DOHH2 (cell line): ENCODE measurements at regions not wholly inside any gene's neighbourhood (a gene's known extent, or its start where the extent isn't known, plus 50 kb on each side); places are given as distances from the start of the nearest gene placed in this dataset.

Experiments
- H3F3A ChIP-seq: fragments of 200-600 bp; sonication (generic), shearing (Covaris generic); 2 replicates; pipeline ENCODE4 v1.6.0; 2016; ENCODE audit warnings: antibody characterized with exemption, mild to moderate bottlenecking; ENCODE audit not compliant: control insufficient read depth, insufficient read depth
- H3K27ac ChIP-seq: fragments of 200-600 bp; sonication (generic); 2 replicates; pipeline ENCODE4 v1.5.1; 2014; ENCODE audit warnings: low read depth, mild to moderate bottlenecking, low read length, moderate library complexity
- H3K27me3 ChIP-seq: fragments of 200-600 bp; sonication (generic); 2 replicates; pipeline ENCODE4 v1.6.1; 2014; ENCODE audit warnings: mild to moderate bottlenecking, low read length, mixed read lengths; ENCODE audit not compliant: control insufficient read depth
- H3K36me3 ChIP-seq: fragments of 200-600 bp; sonication (generic); 2 replicates; pipeline ENCODE4 v1.6.1; 2014; ENCODE audit warnings: mild to moderate bottlenecking, low read length, moderate library complexity, mixed read lengths; ENCODE audit not compliant: control insufficient read depth
- H3K4me1 ChIP-seq: fragments of 200-600 bp; sonication (generic); 2 replicates; pipeline ENCODE4 v1.6.1; 2014; ENCODE audit warnings: mild to moderate bottlenecking, low read length, mixed read lengths; ENCODE audit not compliant: control insufficient read depth
- H3K4me2 ChIP-seq: fragments of 200-600 bp; sonication (generic); 2 replicates; pipeline ENCODE4 v1.6.0; 2014; ENCODE audit warnings: mild to moderate bottlenecking, low read length, moderate library complexity
- H3K4me3 ChIP-seq: fragments of 200-600 bp; sonication (generic); 2 replicates; pipeline ENCODE4 v1.5.1; 2014; ENCODE audit warnings: mild to moderate bottlenecking, low read length, mixed read lengths
- H3K79me2 ChIP-seq: fragments of 200-600 bp; sonication (generic); 2 replicates; pipeline ENCODE4 v1.6.1; 2014; ENCODE audit warnings: mild to moderate bottlenecking, low read length, mixed read lengths; ENCODE audit not compliant: control insufficient read depth
- H3K9me2 ChIP-seq: fragments of 200-600 bp; sonication (generic); replicated peaks from 2 replicates; pipeline ENCODE4 v1.6.1; 2014; ENCODE audit warnings: mild to moderate bottlenecking, low read length, mixed read lengths; ENCODE audit not compliant: control insufficient read depth
- H3K9me3 ChIP-seq: fragments of 200-600 bp; sonication (generic); 2 replicates; pipeline ENCODE4 v1.6.1; 2014; ENCODE audit warnings: antibody characterized with exemption, low read length, mixed read lengths; ENCODE audit not compliant: control insufficient read depth, insufficient read depth
- H4K20me1 ChIP-seq: fragments of 200-600 bp; sonication (generic); 2 replicates; pipeline ENCODE4 v1.6.0; 2014; ENCODE audit warnings: low read depth, mild to moderate bottlenecking, antibody characterized with exemption, low read length, moderate library complexity; ENCODE audit not compliant: control insufficient read depth, insufficient read depth
- CTCF ChIP-seq: fragments of 200-600 bp; sonication (generic); IDR thresholded peaks from one replicate; pipeline ENCODE4 v1.5.1; 2014; ENCODE audit warnings: antibody characterized with exemption, mild to moderate bottlenecking, low read depth, low read length; ENCODE audit not compliant: poor library complexity, severe bottlenecking
- EZH2phosphoT487 ChIP-seq: fragments of 200-600 bp; sonication (generic); IDR thresholded peaks from 2 replicates; pipeline ENCODE4 v1.6.1; 2017; ENCODE audit warnings: borderline replicate concordance, mild to moderate bottlenecking, antibody characterized with exemption, low read length, moderate library complexity, mixed read lengths

- Histone ChIP-seq H3K27ac (no peak overlapping the region), H3K9me3 (no peaks in the 10 kb centered on the region), H3F3A (no peaks in the 10 kb centered on the region), H3K4me1 (no peaks in the 10 kb centered on the region), H3K4me3 (no peak overlapping the region), H3K36me3 (no peaks in the 10 kb centered on the region), H3K79me2 (no peaks in the 10 kb centered on the region), H4K20me1 (no peaks in the 10 kb centered on the region), H3K9me2 (no peaks in the 10 kb centered on the region), H3K4me2 (no peak overlapping the region), H3K27me3 (no peaks in the 10 kb centered on the region)
- TF ChIP-seq EZH2phosphoT487 (no peak), CTCF (no peak)
These were observed 975.8 kb downstream of the C4orf33 start for GRCh38 chr4:130071746-130072145.

DNA sequence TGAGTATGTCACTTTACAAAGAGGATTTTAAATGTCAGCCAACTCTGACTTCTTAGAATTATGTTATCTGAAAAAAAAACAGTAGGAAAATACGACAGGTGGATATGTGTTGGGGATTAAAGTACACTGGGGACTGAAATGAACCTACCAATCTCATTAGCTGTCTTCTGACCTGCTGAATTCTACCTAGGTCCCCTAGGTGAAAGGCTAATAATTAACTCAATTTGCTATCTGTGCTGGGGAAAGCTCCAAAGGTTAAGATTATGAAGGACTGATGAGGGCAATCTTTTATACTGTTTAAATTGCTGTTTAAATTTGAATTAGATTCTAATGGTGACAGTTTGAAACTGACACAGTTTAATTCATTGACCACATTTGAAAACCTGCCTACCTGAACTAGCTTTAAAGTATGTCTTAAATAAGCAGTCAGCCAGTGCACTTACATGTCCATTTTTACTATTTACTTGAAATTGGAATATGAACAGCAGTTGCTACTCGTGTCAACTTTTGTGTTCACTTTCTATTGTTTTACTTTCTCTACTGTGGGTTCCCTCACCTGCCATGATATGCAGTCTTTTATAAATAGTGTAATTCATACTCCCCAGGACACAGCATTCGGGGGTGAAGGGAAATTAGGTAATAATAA, 977.3 kb downstream of the C4orf33 start:
- no peaks in the 10 kb centered on the region; the same call in 1 of the 2 replicates for H3K9me2 ChIP-seq
- H4K20me1 ChIP-seq: no peaks in the 10 kb centered on the region
- TF ChIP-seq EZH2phosphoT487 (no peak), CTCF (no peak)
- H3K27me3 ChIP-seq: no peaks in the 10 kb centered on the region
- H3K79me2 ChIP-seq: no peaks in the 10 kb centered on the region
- H3F3A ChIP-seq: no peaks in the 10 kb centered on the region
- H3K27ac ChIP-seq: no peak overlapping the region
- H3K9me3 ChIP-seq: no peaks in the 10 kb centered on the region
- no peaks in the 10 kb centered on the region for H3K36me3 ChIP-seq
- H3K4me3 ChIP-seq: no peak overlapping the region
- no peak overlapping the region for H3K4me2 ChIP-seq
- H3K4me1 ChIP-seq: no peaks in the 10 kb centered on the region

GRCh38 chr4:130074096-130074495, 978.1 kb downstream of the C4orf33 start:
- Histone ChIP-seq H3K27ac (no peak overlapping the region), H3K4me3 (no peak overlapping the region), H3K79me2 (no peaks in the 10 kb centered on the region), H3K9me3 (no peaks in the 10 kb centered on the region), H4K20me1 (no peaks in the 10 kb centered on the region), H3K4me1 (no peaks in the 10 kb centered on the region), H3K4me2 (no peak overlapping the region), H3K9me2 (no peaks in the 10 kb centered on the region; the same call in 1 of the 2 replicates), H3K27me3 (no peaks in the 10 kb centered on the region), H3F3A (no peaks in the 10 kb centered on the region), H3K36me3 (no peaks in the 10 kb centered on the region)
- TF ChIP-seq CTCF (no peak), EZH2phosphoT487 (no peak)
